ENCODE measurements at regions not wholly inside any gene's neighbourhood (a gene's known extent, or its start where the extent isn't known, plus 50 kb on each side); places are given as distances from the start of the nearest gene placed in this dataset.
"Not testable (repeated sequence)": the region's sequence is repeated elsewhere in the genome, so short reads cannot be mapped to it uniquely, and the experiment has no call there.

DNA sequence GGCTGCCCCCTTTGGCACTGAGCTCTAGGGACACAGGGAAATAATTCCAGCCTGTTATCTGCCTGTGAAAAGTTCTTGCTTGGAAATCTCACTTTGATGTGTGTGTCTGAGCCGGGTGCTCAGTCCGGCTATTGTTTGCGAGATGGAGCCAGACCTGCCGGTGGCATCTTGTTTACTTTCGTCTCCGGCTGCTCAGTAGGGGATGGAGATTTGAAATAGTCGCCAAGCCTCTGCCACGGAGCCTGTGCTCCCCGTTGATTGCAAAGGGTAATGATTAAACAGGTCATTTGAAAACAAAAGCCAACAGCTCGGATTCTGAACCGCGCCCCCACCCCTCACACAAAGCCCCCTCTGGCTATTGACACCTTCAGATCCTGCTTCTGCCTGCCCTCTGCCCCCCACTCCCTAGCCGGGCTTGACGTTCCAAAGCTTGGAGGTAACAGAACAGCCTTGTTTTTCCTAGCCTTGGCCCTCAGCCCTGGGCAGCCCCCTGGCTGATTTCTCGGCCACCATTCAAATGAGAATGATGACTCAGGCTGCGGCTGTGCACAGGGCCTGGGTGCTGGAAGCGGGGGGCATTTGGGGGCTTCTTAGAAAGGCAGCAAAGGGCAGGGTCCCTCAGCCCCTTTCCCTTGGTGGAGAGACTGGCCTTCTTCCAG, 70.8 kb upstream of the SPDYE9 start:
- ATAC-seq; CTCF ChIA-PET; H3K27ac ChIP-seq (ENCODE audit: low read depth, low read length); H3K27me3 Mint-ChIP-seq; POLR2A ChIA-PET; H3K27me3 ChIP-seq (ENCODE audit: control insufficient read depth in 2 of 2, insufficient read depth in 2 of 2, low read length in 2 of 2); H3K36me3 ChIP-seq (ENCODE audit: control insufficient read depth in 2 of 3, insufficient read depth in 3 of 3, low read length in 3 of 3); H3K4me3 Mint-ChIP-seq; intact Hi-C loops (cut with micrococcal nuclease); H3K9me3 Mint-ChIP-seq; H3K4me1 ChIP-seq (ENCODE audit: control insufficient read depth in 2 of 2, insufficient read depth in 2 of 2, low read length in 2 of 2); H3K36me3 Mint-ChIP-seq; H3K4me3 ChIP-seq (ENCODE audit: low read length); H3K9me3 ChIP-seq (ENCODE audit: control insufficient read depth in 2 of 3, low read length in 3 of 3); H3K4me1 Mint-ChIP-seq: not testable (repeated sequence)
- peak overlapping the region in 1 of 9 donors; percentile 69 for H3K27ac Mint-ChIP-seq
- DNase-seq, result peak in 1 of 9 donors; percentile 2

DNA sequence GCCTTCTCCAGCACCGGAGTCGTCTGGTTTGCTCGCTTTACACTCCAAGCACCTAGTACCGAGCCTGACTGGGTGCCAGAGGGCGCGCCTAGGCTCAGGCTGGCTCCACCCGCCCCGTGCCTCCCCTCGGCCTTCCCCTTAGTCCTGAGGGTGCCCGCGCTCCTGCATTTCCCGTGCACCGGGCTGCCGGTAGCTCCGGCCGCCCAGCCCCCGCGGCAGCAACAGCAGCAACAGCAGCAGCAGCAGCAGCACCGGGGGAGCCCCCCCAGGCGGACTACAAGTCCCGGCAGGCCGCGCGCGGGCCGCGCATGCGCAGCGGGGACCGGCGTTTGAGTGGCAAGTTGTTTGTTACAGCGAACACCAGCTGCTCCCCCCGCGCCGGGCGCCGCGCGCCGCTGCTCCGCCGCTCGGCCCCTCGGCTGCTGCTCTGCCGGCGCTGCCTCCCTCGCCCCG, 68.8 kb upstream of the SPDYE9 start:
- H3K27me3 Mint-ChIP-seq; H3K27ac Mint-ChIP-seq; H3K4me1 ChIP-seq (ENCODE audit: control insufficient read depth in 2 of 2, insufficient read depth in 2 of 2, low read length in 2 of 2); H3K36me3 ChIP-seq (ENCODE audit: control insufficient read depth in 2 of 3, insufficient read depth in 3 of 3, low read length in 3 of 3); H3K4me1 Mint-ChIP-seq; POLR2A ChIA-PET; H3K27ac ChIP-seq (ENCODE audit: low read depth, low read length); H3K4me3 ChIP-seq (ENCODE audit: low read length); intact Hi-C loops (cut with micrococcal nuclease); H3K9me3 ChIP-seq (ENCODE audit: control insufficient read depth in 2 of 3, low read length in 3 of 3); CTCF ChIA-PET; H3K27me3 ChIP-seq (ENCODE audit: control insufficient read depth in 2 of 2, insufficient read depth in 2 of 2, low read length in 2 of 2); H3K36me3 Mint-ChIP-seq; H3K9me3 Mint-ChIP-seq: not testable (repeated sequence)
- peak overlapping the region; percentile 56 to 79 (median 71) for H3K4me3 Mint-ChIP-seq
- ATAC-seq (peak; percentile 95), DNase-seq (peak; percentile 66 to 89 (median 86))

DNA sequence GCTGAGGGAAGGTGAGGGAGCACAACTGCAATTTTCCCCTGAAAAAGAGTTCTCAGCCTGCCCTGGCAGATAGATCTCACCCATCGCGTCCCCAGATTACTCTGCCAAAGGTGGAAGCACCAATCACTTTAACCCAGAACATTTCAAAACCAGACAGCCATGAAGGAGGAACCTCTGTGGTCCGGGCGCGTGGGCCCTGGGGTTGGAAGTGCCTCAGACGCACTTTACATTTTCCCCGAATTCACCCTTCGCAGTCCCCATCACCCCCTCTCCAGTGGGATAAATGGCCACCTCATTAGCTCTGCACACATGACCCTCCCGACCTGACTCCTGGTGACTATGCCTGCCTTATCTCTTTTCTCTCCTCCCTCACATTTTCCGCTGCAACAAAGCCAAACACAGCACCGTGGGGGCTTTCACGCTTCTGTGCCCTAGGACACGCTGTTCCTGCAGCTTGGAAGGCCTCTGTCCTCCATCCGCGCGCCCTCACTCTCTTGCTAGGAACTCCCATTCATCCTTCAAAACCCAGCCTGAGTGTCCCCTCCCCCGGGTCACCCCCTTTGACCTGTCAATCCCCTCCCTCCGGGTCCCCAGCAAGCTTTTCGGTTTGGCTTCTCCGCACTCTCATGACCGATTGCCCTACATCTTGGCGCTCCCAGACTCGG, 68.2 kb upstream of the SPDYE9 start:
- POLR2A ChIA-PET; H3K27ac ChIP-seq (ENCODE audit: low read depth, low read length); H3K4me3 ChIP-seq (ENCODE audit: low read length); CTCF ChIA-PET; H3K27me3 ChIP-seq (ENCODE audit: control insufficient read depth in 2 of 2, insufficient read depth in 2 of 2, low read length in 2 of 2); H3K9me3 Mint-ChIP-seq; H3K4me1 ChIP-seq (ENCODE audit: control insufficient read depth in 2 of 2, insufficient read depth in 2 of 2, low read length in 2 of 2); H3K36me3 Mint-ChIP-seq; ATAC-seq; H3K27me3 Mint-ChIP-seq; H3K9me3 ChIP-seq (ENCODE audit: control insufficient read depth in 2 of 3, low read length in 3 of 3); intact Hi-C loops (cut with micrococcal nuclease); H3K4me1 Mint-ChIP-seq; H3K27ac Mint-ChIP-seq; H3K36me3 ChIP-seq (ENCODE audit: control insufficient read depth in 2 of 3, insufficient read depth in 3 of 3, low read length in 3 of 3): not testable (repeated sequence)
- peak overlapping the region in 2 of 10 donors; percentile 56 to 79 for H3K4me3 Mint-ChIP-seq
- DNase-seq, result peak in 1 of 9 donors; percentile 6

DNA sequence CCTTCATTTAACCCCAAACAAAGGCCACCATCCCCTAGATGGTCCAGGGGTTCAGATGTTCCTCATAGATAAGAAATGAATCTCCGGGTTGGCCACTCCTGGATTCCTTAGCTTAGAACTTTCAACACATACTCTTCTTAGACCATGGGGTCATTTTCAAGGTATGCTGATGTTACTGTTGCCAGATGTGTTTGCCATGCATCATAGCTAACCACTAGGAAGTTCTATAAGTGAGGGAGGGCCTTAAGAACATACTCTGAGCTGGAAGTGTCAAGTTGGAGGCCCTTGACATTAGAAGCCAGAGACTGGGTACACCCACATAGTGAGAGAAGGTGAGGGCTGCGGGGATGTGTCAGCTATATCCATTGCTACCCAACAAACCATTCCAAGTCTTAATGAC, 62.7 kb upstream of the SPDYE9 start:
- H3K4me1 Mint-ChIP-seq; H3K27ac Mint-ChIP-seq; H3K4me3 ChIP-seq (ENCODE audit: low read length); DNase-seq; H3K9me3 Mint-ChIP-seq; ATAC-seq; H3K36me3 ChIP-seq (ENCODE audit: control insufficient read depth in 2 of 3, insufficient read depth in 3 of 3, low read length in 3 of 3); H3K4me3 Mint-ChIP-seq; H3K27me3 Mint-ChIP-seq; H3K36me3 Mint-ChIP-seq; POLR2A ChIA-PET; CTCF ChIA-PET; H3K4me1 ChIP-seq (ENCODE audit: control insufficient read depth in 2 of 2, insufficient read depth in 2 of 2, low read length in 2 of 2); H3K9me3 ChIP-seq (ENCODE audit: control insufficient read depth in 2 of 3, low read length in 3 of 3); intact Hi-C loops (cut with micrococcal nuclease); H3K27me3 ChIP-seq (ENCODE audit: control insufficient read depth in 2 of 2, insufficient read depth in 2 of 2, low read length in 2 of 2); H3K27ac ChIP-seq (ENCODE audit: low read depth, low read length): not testable (repeated sequence)

DNA sequence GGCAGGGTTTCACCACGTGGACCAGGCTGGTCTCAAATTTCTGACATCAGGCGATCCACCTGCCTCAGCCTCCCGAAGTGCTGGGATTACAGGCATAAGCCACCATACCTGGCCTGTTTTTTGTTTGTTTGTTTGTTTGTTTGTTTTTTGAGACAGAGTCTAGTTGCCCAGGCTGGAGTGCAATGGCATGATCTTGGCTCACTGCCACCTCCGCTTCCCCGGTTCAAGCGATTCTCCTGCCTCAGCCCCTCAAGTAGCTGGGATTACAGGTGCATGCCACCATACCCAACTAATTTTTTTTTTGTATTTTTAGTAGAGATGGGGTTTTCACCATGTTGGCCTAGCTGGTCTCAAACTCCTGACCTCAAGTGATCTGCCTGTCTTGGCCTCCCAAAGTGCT, 61.8 kb upstream of the SPDYE9 start:
- H3K4me1 Mint-ChIP-seq; H3K9me3 ChIP-seq (ENCODE audit: control insufficient read depth in 2 of 3, low read length in 3 of 3); H3K4me3 Mint-ChIP-seq; CTCF ChIA-PET; H3K4me3 ChIP-seq (ENCODE audit: low read length); intact Hi-C loops (cut with micrococcal nuclease); H3K36me3 Mint-ChIP-seq; H3K27me3 ChIP-seq (ENCODE audit: control insufficient read depth in 2 of 2, insufficient read depth in 2 of 2, low read length in 2 of 2); DNase-seq; H3K4me1 ChIP-seq (ENCODE audit: control insufficient read depth in 2 of 2, insufficient read depth in 2 of 2, low read length in 2 of 2); H3K27ac ChIP-seq (ENCODE audit: low read depth, low read length); H3K27me3 Mint-ChIP-seq; H3K36me3 ChIP-seq (ENCODE audit: control insufficient read depth in 2 of 3, insufficient read depth in 3 of 3, low read length in 3 of 3); ATAC-seq; H3K27ac Mint-ChIP-seq; POLR2A ChIA-PET; H3K9me3 Mint-ChIP-seq: not testable (repeated sequence)

DNA sequence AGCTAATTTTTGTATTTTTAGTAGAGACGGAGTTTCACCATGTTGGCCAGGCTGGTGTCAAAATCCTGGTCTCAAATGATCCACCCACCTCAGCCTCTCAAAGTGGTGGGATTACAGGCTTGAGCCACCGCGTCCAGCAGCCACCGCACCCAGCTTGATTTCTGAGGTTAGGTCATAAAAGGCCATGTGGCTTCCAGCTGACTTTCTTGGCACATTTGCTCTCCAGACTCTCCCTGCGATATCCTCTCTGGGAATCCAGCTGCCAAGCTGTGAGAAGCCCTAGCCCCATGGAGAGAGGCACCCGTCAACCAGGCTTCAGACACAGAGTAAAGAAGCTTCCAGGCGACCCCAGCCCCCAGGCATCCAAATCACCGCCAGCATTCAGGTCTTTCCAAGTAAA, 58.2 kb upstream of the SPDYE9 start:
- H3K4me1 Mint-ChIP-seq; H3K36me3 Mint-ChIP-seq; H3K9me3 Mint-ChIP-seq; H3K27ac Mint-ChIP-seq; H3K36me3 ChIP-seq (ENCODE audit: control insufficient read depth in 2 of 3, insufficient read depth in 3 of 3, low read length in 3 of 3); H3K4me3 ChIP-seq (ENCODE audit: low read length); H3K27me3 Mint-ChIP-seq; H3K9me3 ChIP-seq (ENCODE audit: control insufficient read depth in 2 of 3, low read length in 3 of 3); CTCF ChIA-PET; H3K27me3 ChIP-seq (ENCODE audit: control insufficient read depth in 2 of 2, insufficient read depth in 2 of 2, low read length in 2 of 2); H3K4me1 ChIP-seq (ENCODE audit: control insufficient read depth in 2 of 2, insufficient read depth in 2 of 2, low read length in 2 of 2); POLR2A ChIA-PET; H3K4me3 Mint-ChIP-seq; H3K27ac ChIP-seq (ENCODE audit: low read depth, low read length); intact Hi-C loops (cut with micrococcal nuclease); DNase-seq; ATAC-seq: not testable (repeated sequence)

DNA sequence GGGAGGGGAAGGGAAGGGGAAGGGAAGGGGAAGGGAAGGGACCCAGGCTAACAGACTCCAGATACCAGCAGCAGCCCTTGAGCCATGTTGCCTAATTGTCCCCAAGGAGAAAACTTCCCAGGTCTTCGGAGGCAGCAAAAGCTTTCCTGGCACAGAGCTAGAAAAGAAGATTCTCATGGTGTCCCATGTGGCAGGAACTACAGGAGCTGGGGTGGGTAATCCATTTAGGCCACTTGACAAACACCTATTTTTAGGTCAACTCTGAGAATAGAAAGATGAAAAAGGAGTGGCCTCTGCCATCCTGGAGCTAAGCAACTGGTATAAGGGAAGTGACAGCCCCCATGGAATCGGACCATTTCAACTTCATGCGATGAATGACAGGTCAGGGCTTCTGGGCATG, 52.1 kb upstream of the SPDYE9 start:
- ATAC-seq; H3K36me3 Mint-ChIP-seq; intact Hi-C loops (cut with micrococcal nuclease); H3K4me1 Mint-ChIP-seq; H3K9me3 ChIP-seq (ENCODE audit: control insufficient read depth in 2 of 3, low read length in 3 of 3); H3K36me3 ChIP-seq (ENCODE audit: control insufficient read depth in 2 of 3, insufficient read depth in 3 of 3, low read length in 3 of 3); H3K4me3 ChIP-seq (ENCODE audit: low read length); CTCF ChIA-PET; H3K4me1 ChIP-seq (ENCODE audit: control insufficient read depth in 2 of 2, insufficient read depth in 2 of 2, low read length in 2 of 2); H3K9me3 Mint-ChIP-seq; H3K27ac Mint-ChIP-seq; H3K4me3 Mint-ChIP-seq; H3K27me3 ChIP-seq (ENCODE audit: control insufficient read depth in 2 of 2, insufficient read depth in 2 of 2, low read length in 2 of 2); DNase-seq; POLR2A ChIA-PET; H3K27ac ChIP-seq (ENCODE audit: low read depth, low read length); H3K27me3 Mint-ChIP-seq: not testable (repeated sequence)

Measured in naive thymus-derived CD4-positive, alpha-beta T cell (primary cell).